PC-9 (cell line): ENCODE measurements at regions not wholly inside any gene's neighbourhood (a gene's known extent, or its start where the extent isn't known, plus 50 kb on each side); places are given as distances from the start of the nearest gene placed in this dataset.
"Not testable (repeated sequence)": the region's sequence is repeated elsewhere in the genome, so short reads cannot be mapped to it uniquely, and the experiment has no call there.

Experiments used
- CTCF ChIP-seq: fragments of 200-600 bp; sonication (generic); conservative IDR thresholded peaks from 2 replicates; pipeline ENCODE4 v1.6.1; 2017; ENCODE audit warnings: mixed run types, antibody characterized with exemption, mild to moderate bottlenecking, moderate library complexity
- EZH2 ChIP-seq: fragments of 200-600 bp; sonication (generic); IDR thresholded peaks from 2 replicates; pipeline ENCODE4 v1.8.0; 2017; ENCODE audit warnings: antibody characterized with exemption, low read depth

GRCh38 chrX:3935196-3935595 lies 221.7 kb upstream of the PRKX start:
- not testable (repeated sequence) for TF ChIP-seq CTCF, EZH2
